H9 (cell line): ENCODE measurements at regions not wholly inside any gene's neighbourhood (a gene's known extent, or its start where the extent isn't known, plus 50 kb on each side); places are given as distances from the start of the nearest gene placed in this dataset.

Source experiments
- DNase-seq: peaks from one replicate; pipeline ENCODE4 v3.0.0-alpha.2; 2017
- H2AFZ ChIP-seq: one replicate; pipeline ENCODE4 v1.6.1; 2013; ENCODE audit warnings: mild to moderate bottlenecking, low read length, control low read depth, moderate library complexity
- H2AK5ac ChIP-seq: 2 replicates; pipeline ENCODE4 v1.6.1; 2013; ENCODE audit warnings: low read length, control low read depth, mixed read lengths; ENCODE audit not compliant: insufficient read length
- H2BK120ac ChIP-seq: one replicate; pipeline ENCODE4 v1.6.1; 2013; ENCODE audit warnings: low read depth, mild to moderate bottlenecking, low read length, control low read depth, inconsistent platforms; ENCODE audit not compliant: poor library complexity, severe bottlenecking
- H2BK12ac ChIP-seq: 2 replicates; pipeline ENCODE4 v1.6.1; 2013; ENCODE audit warnings: low read length, control low read depth, mixed read lengths, low read depth; ENCODE audit not compliant: insufficient read length
- H2BK15ac ChIP-seq: 2 replicates; pipeline ENCODE4 v1.6.1; 2013; ENCODE audit warnings: low read depth, low read length, control low read depth
- H2BK20ac ChIP-seq: one replicate; pipeline ENCODE4 v1.6.1; 2013; ENCODE audit warnings: low read depth, mild to moderate bottlenecking, low read length, control low read depth, inconsistent platforms; ENCODE audit not compliant: poor library complexity, severe bottlenecking
- H2BK5ac ChIP-seq: 2 replicates; pipeline ENCODE4 v1.6.1; 2013; ENCODE audit warnings: low read length, control low read depth, mixed read lengths; ENCODE audit not compliant: insufficient read length
- H3K14ac ChIP-seq: 2 replicates; pipeline ENCODE4 v1.6.1; 2013; ENCODE audit warnings: low read length, control low read depth; ENCODE audit not compliant: insufficient read depth
- H3K18ac ChIP-seq: 2 replicates; pipeline ENCODE4 v1.6.1; 2013; ENCODE audit warnings: low read depth, mild to moderate bottlenecking, mixed read lengths, low read length, control low read depth; ENCODE audit not compliant: insufficient read length
- H3K23ac ChIP-seq: 2 replicates; pipeline ENCODE4 v1.6.1; 2013; ENCODE audit warnings: low read length, control low read depth, mixed read lengths, low read depth; ENCODE audit not compliant: insufficient read length
- H3K23me2 ChIP-seq: 2 replicates; pipeline ENCODE4 v1.6.1; 2013; ENCODE audit warnings: low read depth, mild to moderate bottlenecking, mixed read lengths, low read length, control low read depth; ENCODE audit not compliant: insufficient read length, poor library complexity, severe bottlenecking
- H3K27ac ChIP-seq: 2 replicates; pipeline ENCODE4 v1.5.1; 2013; ENCODE audit warnings: low read length, control low read depth, mixed read lengths, low read depth; ENCODE audit not compliant: insufficient read length
- H3K27me3 ChIP-seq: 2 replicates; pipeline ENCODE4 v1.6.1; 2013; ENCODE audit warnings: low read length, control low read depth, inconsistent platforms; ENCODE audit not compliant: insufficient read depth
- H3K4ac ChIP-seq: 2 replicates; pipeline ENCODE4 v1.6.1; 2013; ENCODE audit warnings: low read depth, mild to moderate bottlenecking, control low read depth, inconsistent platforms, low read length, moderate library complexity
- H3K4me1 ChIP-seq: 2 replicates; pipeline ENCODE4 v1.6.1; 2013; ENCODE audit warnings: low read length, control low read depth, inconsistent platforms; ENCODE audit not compliant: insufficient read depth
- H3K4me2 ChIP-seq: 2 replicates; pipeline ENCODE4 v1.6.1; 2013; ENCODE audit warnings: low read length, control low read depth, mixed read lengths; ENCODE audit not compliant: insufficient read length, insufficient read depth
- H3K56ac ChIP-seq: 2 replicates; pipeline ENCODE4 v1.6.1; 2013; ENCODE audit warnings: low read depth, mild to moderate bottlenecking, mixed read lengths, low read length, control low read depth; ENCODE audit not compliant: insufficient read length
- H3K79me1 ChIP-seq: 2 replicates; pipeline ENCODE4 v1.6.1; 2013; ENCODE audit warnings: low read depth, mild to moderate bottlenecking, moderate library complexity, low read length, control low read depth, inconsistent platforms; ENCODE audit not compliant: insufficient read depth, poor library complexity, severe bottlenecking
- H3K79me2 ChIP-seq: 2 replicates; pipeline ENCODE4 v1.6.1; 2013; ENCODE audit warnings: low read length, control low read depth, inconsistent platforms; ENCODE audit not compliant: insufficient read depth
- H3K9ac ChIP-seq: 2 replicates; pipeline ENCODE4 v1.6.1; 2013; ENCODE audit warnings: low read length, control low read depth, mixed read lengths; ENCODE audit not compliant: insufficient read length; ENCODE audit errors: extremely low read depth
- H3K9me3 ChIP-seq: one replicate; pipeline ENCODE4 v1.6.1; 2013; ENCODE audit warnings: low read depth, low read length, inconsistent platforms; ENCODE audit not compliant: control insufficient read depth
- H3T11ph ChIP-seq: one replicate; pipeline ENCODE4 v1.6.1; 2013; ENCODE audit warnings: mild to moderate bottlenecking, low read length, control low read depth, inconsistent platforms
- H4K20me1 ChIP-seq: one replicate; pipeline ENCODE4 v1.6.1; 2013; ENCODE audit not compliant: control insufficient read depth, insufficient read length, insufficient read depth
- H4K5ac ChIP-seq: 2 replicates; pipeline ENCODE4 v1.6.1; 2013; ENCODE audit warnings: low read depth, mild to moderate bottlenecking, mixed read lengths, low read length, control low read depth; ENCODE audit not compliant: insufficient read length
- H4K8ac ChIP-seq: replicated peaks from 2 replicates; pipeline ENCODE4 v1.6.1; 2013; ENCODE audit warnings: low read length, control low read depth, mixed read lengths, low read depth; ENCODE audit not compliant: insufficient read length
- H4K91ac ChIP-seq: 2 replicates; pipeline ENCODE4 v1.6.1; 2013; ENCODE audit warnings: low read depth, mild to moderate bottlenecking, moderate library complexity, mixed read lengths, low read length, control low read depth; ENCODE audit not compliant: insufficient read length
- H3K27ac Mint-ChIP-seq, 3 experiments: 2 replicates in 2 of 3; 3 replicates in 1 of 3; pipeline ENCODE4 v1.8.0; 2020 to 2021; ENCODE audit warnings: mixed read lengths in 3 of 3, mild to moderate bottlenecking in 1 of 3, moderate library complexity in 1 of 3
- H3K27me3 Mint-ChIP-seq: 2 replicates; pipeline ENCODE4 v1.8.0; 2021; ENCODE audit warnings: low read depth, mild to moderate bottlenecking, moderate library complexity, mixed read lengths
- H3K36me3 Mint-ChIP-seq, 3 experiments: 2 replicates in 2 of 3; 3 replicates in 1 of 3; pipeline ENCODE4 v1.8.0; 2020 to 2021; ENCODE audit warnings: low read depth in 3 of 3, mixed read lengths in 3 of 3; ENCODE audit not compliant: insufficient read depth in 1 of 3
- H3K4me1 Mint-ChIP-seq, 2 experiments: 2 replicates each; pipeline ENCODE4 v1.8.0; 2020; ENCODE audit warnings: mixed read lengths in 2 of 2
- H3K4me3 Mint-ChIP-seq, 2 experiments: 2 replicates in 1 of 2; 3 replicates in 1 of 2; pipeline ENCODE4 v1.8.0; 2020 to 2021; ENCODE audit warnings: mild to moderate bottlenecking in 2 of 2, mixed read lengths in 2 of 2, moderate library complexity in 1 of 2
- H3K9me3 Mint-ChIP-seq, 2 experiments: 2 replicates in 1 of 2; 3 replicates in 1 of 2; pipeline ENCODE4 v1.8.0; 2020; ENCODE audit warnings: mild to moderate bottlenecking in 2 of 2, mixed read lengths in 2 of 2, moderate library complexity in 1 of 2
- WGBS: extraction: QIAGEN DNeasy Blood & Tissue Kit; methylation state at CpG from one replicate; pipeline ENCODE4 v1.1.7; 2013; ENCODE audit warnings: missing lambda C conversion rate, low lambda C conversion rate, mixed read lengths; ENCODE audit not compliant: insufficient read length; ENCODE audit errors: extremely low coverage; 5-methylcytosine and 5-hydroxymethylcytosine counted together
- TF ChIP-seq, protein P1 (sequence below): fragments of 200-600 bp; sonication (generic); conservative IDR thresholded peaks from 3 replicates; pipeline ENCODE4 v1.8.0; 2021; ENCODE audit warnings: antibody characterized with exemption, mild to moderate bottlenecking

DNA sequence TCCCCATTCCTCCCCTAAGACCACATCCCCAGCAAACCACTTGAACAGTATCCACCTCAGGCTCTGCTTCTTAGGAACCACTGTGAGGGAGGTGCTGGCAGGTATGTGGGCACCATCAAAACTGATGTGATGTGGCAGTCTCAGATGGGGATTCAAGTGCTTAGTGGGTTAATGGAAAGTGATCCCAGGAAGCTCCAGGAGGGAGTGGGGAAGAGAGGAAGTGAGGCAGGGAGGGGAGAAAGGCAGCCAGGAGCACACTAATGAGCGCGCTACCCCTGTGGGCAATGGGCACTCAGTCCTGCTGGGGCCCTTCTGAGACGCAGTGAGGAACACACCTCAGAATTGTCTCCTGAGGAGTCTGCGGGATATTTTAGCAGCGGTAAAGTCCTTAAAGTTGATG, 263.1 kb upstream of the MOCS1 start:
- H4K8ac ChIP-seq: no peak overlapping the region
- H3K4ac ChIP-seq: no peak overlapping the region
- H3K27me3 ChIP-seq: no peaks in the 10 kb centered on the region
- peaks cover 17% of the 10 kb centered on the region in 2 experiments for H3K9me3 Mint-ChIP-seq
- no peak overlapping the region for H3K9ac ChIP-seq
- TF ChIP-seq, protein P1, sequence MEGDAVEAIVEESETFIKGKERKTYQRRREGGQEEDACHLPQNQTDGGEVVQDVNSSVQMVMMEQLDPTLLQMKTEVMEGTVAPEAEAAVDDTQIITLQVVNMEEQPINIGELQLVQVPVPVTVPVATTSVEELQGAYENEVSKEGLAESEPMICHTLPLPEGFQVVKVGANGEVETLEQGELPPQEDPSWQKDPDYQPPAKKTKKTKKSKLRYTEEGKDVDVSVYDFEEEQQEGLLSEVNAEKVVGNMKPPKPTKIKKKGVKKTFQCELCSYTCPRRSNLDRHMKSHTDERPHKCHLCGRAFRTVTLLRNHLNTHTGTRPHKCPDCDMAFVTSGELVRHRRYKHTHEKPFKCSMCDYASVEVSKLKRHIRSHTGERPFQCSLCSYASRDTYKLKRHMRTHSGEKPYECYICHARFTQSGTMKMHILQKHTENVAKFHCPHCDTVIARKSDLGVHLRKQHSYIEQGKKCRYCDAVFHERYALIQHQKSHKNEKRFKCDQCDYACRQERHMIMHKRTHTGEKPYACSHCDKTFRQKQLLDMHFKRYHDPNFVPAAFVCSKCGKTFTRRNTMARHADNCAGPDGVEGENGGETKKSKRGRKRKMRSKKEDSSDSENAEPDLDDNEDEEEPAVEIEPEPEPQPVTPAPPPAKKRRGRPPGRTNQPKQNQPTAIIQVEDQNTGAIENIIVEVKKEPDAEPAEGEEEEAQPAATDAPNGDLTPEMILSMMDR: no peak
- peaks cover 0 to 9% (median 1%) of the 10 kb centered on the region in 3 experiments; a peak in 5 of 7 replicates for H3K36me3 Mint-ChIP-seq
- H2BK15ac ChIP-seq: no peak overlapping the region
- no peaks in the 10 kb centered on the region for H3K9me3 ChIP-seq
- no peak overlapping the region for H2AFZ ChIP-seq
- H3K79me1 ChIP-seq: no peaks in the 10 kb centered on the region
- no peak overlapping the region; the same call in 1 of the 2 replicates for H3K14ac ChIP-seq
- no peak overlapping the region for H2BK120ac ChIP-seq
- H3K4me1 Mint-ChIP-seq: no peaks in the 10 kb centered on the region; a peak in 1 of 4 replicates
- H3K23ac ChIP-seq: no peak overlapping the region
- no peak overlapping the region for H3K27ac Mint-ChIP-seq
- H3K4me1 ChIP-seq: no peaks in the 10 kb centered on the region
- H3T11ph ChIP-seq: no peak overlapping the region
- no CpG with 5 or more reads among the region's 5 CpGs for WGBS
- no peaks in the 10 kb centered on the region for H3K79me2 ChIP-seq
- no peak overlapping the region for H2AK5ac ChIP-seq
- H3K4me2 ChIP-seq: no peak overlapping the region
- H3K27me3 Mint-ChIP-seq: no peaks in the 10 kb centered on the region; the same call in none of the 2 replicates
- no peak overlapping the region for H4K91ac ChIP-seq
- no peak overlapping the region for H3K18ac ChIP-seq
- no peak overlapping the region for H3K4me3 Mint-ChIP-seq
- H4K20me1 ChIP-seq: no peaks in the 10 kb centered on the region
- no peak overlapping the region for H3K27ac ChIP-seq
- H3K23me2 ChIP-seq: no peaks in the 10 kb centered on the region
- no peak overlapping the region for H2BK20ac ChIP-seq
- H4K5ac ChIP-seq: no peak overlapping the region
- H2BK5ac ChIP-seq: no peak overlapping the region
- DNase-seq: no peak
- H3K56ac ChIP-seq: no peak overlapping the region
- H2BK12ac ChIP-seq: no peak overlapping the region
